NT2/D1 (cell line): ENCODE measurements at regions not wholly inside any gene's neighbourhood (a gene's known extent, or its start where the extent isn't known, plus 50 kb on each side); places are given as distances from the start of the nearest gene placed in this dataset.
"Not testable (repeated sequence)": the region's sequence is repeated elsewhere in the genome, so short reads cannot be mapped to it uniquely, and the experiment has no call there.

Experiments used
- DNase-seq: peaks from one replicate; pipeline ENCODE4 v3.0.0-alpha.2; 2011; ENCODE audit warnings: low read depth, low spot score
- H3K27me3 ChIP-seq: 2 replicates; pipeline ENCODE4 v1.6.0; 2011; ENCODE audit warnings: mild to moderate bottlenecking; ENCODE audit not compliant: insufficient read length, insufficient read depth
- H3K36me3 ChIP-seq: 2 replicates; pipeline ENCODE4 v1.6.1; 2011; ENCODE audit warnings: mild to moderate bottlenecking, low read length, mixed read lengths; ENCODE audit not compliant: insufficient read depth, insufficient read length
- H3K4me1 ChIP-seq: 2 replicates; pipeline ENCODE4 v1.5.1; 2011; ENCODE audit not compliant: insufficient read depth, insufficient read length
- H3K4me3 ChIP-seq: 2 replicates; pipeline ENCODE4 v1.5.1; 2011; ENCODE audit warnings: low read depth; ENCODE audit not compliant: insufficient read length
- H3K9ac ChIP-seq: 2 replicates; pipeline ENCODE4 v1.6.0; 2011; ENCODE audit warnings: low read depth; ENCODE audit not compliant: insufficient read length
- H3K9me3 ChIP-seq: 2 replicates; pipeline ENCODE4 v1.5.1; 2011; ENCODE audit warnings: mild to moderate bottlenecking, low read length; ENCODE audit not compliant: insufficient read depth
- SUZ12 ChIP-seq: IDR thresholded peaks from 2 replicates; pipeline ENCODE4 v1.6.1; 2011; ENCODE audit not compliant: insufficient read length, insufficient read depth; ENCODE audit errors: extremely low read depth
- YY1 ChIP-seq: IDR thresholded peaks from 2 replicates; pipeline ENCODE4 v1.6.1; 2011; ENCODE audit not compliant: insufficient read length, insufficient read depth
- ZNF274 ChIP-seq: IDR thresholded peaks from 2 replicates; pipeline ENCODE4 v1.6.1; 2011; ENCODE audit warnings: mild to moderate bottlenecking, low read depth, low read length

- TF ChIP-seq SUZ12, result no peak
- TF ChIP-seq ZNF274, result no peak
- TF ChIP-seq YY1, result no peak
- H3K27me3 ChIP-seq, result no peaks in the 10 kb centered on the region
- no peaks in the 10 kb centered on the region for H3K36me3 ChIP-seq
- H3K4me3 ChIP-seq, result no peak overlapping the region
- H3K4me1 ChIP-seq, result no peaks in the 10 kb centered on the region
- H3K9me3 ChIP-seq, result no peaks in the 10 kb centered on the region
- H3K9ac ChIP-seq, result no peak overlapping the region
- DNase-seq, result no peak
These were observed 129.3 kb upstream of the PHYHIPL start for GRCh38 chr10:59047180-59047579.

GRCh38 chr10:59047957-59048618 is 128.4 kb upstream of the PHYHIPL start:
- Histone ChIP-seq H3K36me3 (no peaks in the 10 kb centered on the region), H3K4me3 (no peak overlapping the region), H3K27me3 (no peaks in the 10 kb centered on the region), H3K9ac (no peak overlapping the region), H3K9me3 (no peaks in the 10 kb centered on the region), H3K4me1 (no peaks in the 10 kb centered on the region)
- no peak for TF ChIP-seq YY1
- TF ChIP-seq ZNF274, result no peak
- no peak for TF ChIP-seq SUZ12
- DNase-seq, result no peak

DNA sequence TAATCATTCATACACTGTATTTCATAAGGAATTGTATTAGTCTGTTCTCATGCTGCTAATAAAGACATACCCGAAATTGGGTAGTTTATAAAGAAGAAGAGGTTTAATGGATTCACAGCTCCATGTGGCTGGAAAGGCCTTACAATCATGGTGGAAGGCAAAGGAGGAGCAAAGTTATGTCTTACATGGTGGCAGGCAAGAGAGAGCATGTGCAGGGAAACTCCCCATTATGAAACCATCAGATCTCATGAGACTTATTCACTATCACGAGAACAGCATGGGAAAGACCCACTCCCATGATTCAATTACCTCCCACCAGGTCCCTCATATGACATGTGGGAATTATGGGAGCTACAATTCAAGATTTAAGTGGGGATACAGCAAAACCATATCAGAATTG is 122.9 kb upstream of the PHYHIPL start:
- H3K4me1 ChIP-seq, H3K4me3 ChIP-seq, H3K9me3 ChIP-seq, DNase-seq, H3K9ac ChIP-seq, H3K36me3 ChIP-seq, H3K27me3 ChIP-seq: not testable (repeated sequence)

GRCh38 chr10:59055045-59055444 is 121.4 kb upstream of the PHYHIPL start:
- Histone ChIP-seq H3K4me1 (no peaks in the 10 kb centered on the region), H3K36me3 (no peaks in the 10 kb centered on the region), H3K27me3 (no peaks in the 10 kb centered on the region), H3K4me3 (no peak overlapping the region), H3K9me3 (no peaks in the 10 kb centered on the region; the same call in 1 of the 2 replicates), H3K9ac (no peak overlapping the region)
- DNase-seq, result no peak
- TF ChIP-seq SUZ12, result no peak
- TF ChIP-seq YY1, result no peak
- TF ChIP-seq ZNF274, result no peak

- TF ChIP-seq ZNF274, result no peak
- no peak for TF ChIP-seq SUZ12
- TF ChIP-seq YY1, result no peak
- Histone ChIP-seq H3K9ac (no peak overlapping the region), H3K4me1 (no peaks in the 10 kb centered on the region), H3K4me3 (no peak overlapping the region), H3K27me3 (no peaks in the 10 kb centered on the region), H3K9me3 (no peaks in the 10 kb centered on the region; the same call in 1 of the 2 replicates), H3K36me3 (no peaks in the 10 kb centered on the region)
- DNase-seq, result no peak
These were observed 119.1 kb upstream of the PHYHIPL start for GRCh38 chr10:59057345-59057744.

DNA sequence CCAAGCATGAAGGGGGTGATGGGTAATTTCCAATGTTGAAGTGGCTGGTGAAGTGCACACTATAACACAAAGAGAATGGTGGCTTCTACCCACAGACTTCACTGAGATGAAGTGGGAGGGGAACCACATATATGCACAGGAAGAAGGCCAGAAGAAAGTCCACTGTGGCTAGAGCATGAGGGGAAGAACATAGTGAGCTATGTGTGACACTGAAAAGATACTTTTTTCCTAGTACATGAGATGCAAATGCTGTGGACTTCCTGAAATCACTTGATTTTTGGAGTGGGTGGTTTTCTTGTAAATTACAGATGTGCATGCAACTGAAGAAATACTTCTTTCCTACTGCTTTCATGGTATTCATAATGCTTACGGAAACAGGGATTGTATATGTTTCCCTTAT is 115.6 kb upstream of the PHYHIPL start:
- Histone ChIP-seq H3K9ac (no peak overlapping the region), H3K36me3 (no peaks in the 10 kb centered on the region), H3K4me1 (no peaks in the 10 kb centered on the region), H3K4me3 (no peak overlapping the region), H3K9me3 (no peaks in the 10 kb centered on the region), H3K27me3 (no peaks in the 10 kb centered on the region)
- DNase-seq, result no peak
- TF ChIP-seq ZNF274 (no peak), YY1 (no peak), SUZ12 (no peak)

- no peak overlapping the region for H3K9ac ChIP-seq
- TF ChIP-seq SUZ12 (no peak), YY1 (no peak), ZNF274 (no peak)
- H3K4me3 ChIP-seq, result no peak overlapping the region
- H3K27me3 ChIP-seq, result no peaks in the 10 kb centered on the region
- DNase-seq, result no peak
- H3K4me1 ChIP-seq, result no peaks in the 10 kb centered on the region
- H3K9me3 ChIP-seq, result no peaks in the 10 kb centered on the region
- no peaks in the 10 kb centered on the region for H3K36me3 ChIP-seq
These were observed 113.0 kb upstream of the PHYHIPL start for GRCh38 chr10:59063491-59063890.
